Stimulated activated CD4-positive, alpha-beta T cell treated with anti-CD3 and anti-CD28 coated beads, Interleukin-4, amount 100 ng/mL, for 48 hours (primary cell): ENCODE measurements at regions not wholly inside any gene's neighbourhood (a gene's known extent, or its start where the extent isn't known, plus 50 kb on each side); places are given as distances from the start of the nearest gene placed in this dataset.
"Not testable (repeated sequence)": the region's sequence is repeated elsewhere in the genome, so short reads cannot be mapped to it uniquely, and the experiment has no call there.

ENCODE experiments used
- DNase-seq, 2 donors: peaks; one replicate each; pipeline ENCODE4 v3.0.0-alpha.2; 2020; ENCODE audit warnings: low read depth in 2 of 2

DNA sequence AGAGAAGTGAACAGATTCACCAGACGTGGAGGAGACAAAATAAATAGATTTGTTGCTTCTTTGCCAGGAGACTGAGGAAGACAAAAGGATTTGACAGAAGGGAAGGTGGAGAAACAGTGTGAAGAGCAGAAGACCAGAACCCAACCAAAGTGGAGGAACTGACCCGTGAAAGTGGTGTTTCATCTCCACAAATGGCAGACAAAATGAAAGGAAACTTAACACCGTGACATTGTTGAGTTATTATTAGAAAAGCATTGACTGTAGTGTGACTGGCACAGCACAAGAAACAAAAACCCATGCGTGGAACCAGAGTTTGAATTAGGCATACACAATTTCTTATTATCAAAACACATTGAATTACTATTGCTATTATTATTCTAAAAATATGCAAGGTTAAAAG is 518.1 kb downstream of the TMEM121 start:
- no peak for DNase-seq

GRCh38 chr14:106044949-106045596 is 518.7 kb downstream of the TMEM121 start:
- peak; percentile 82 to 85 for DNase-seq

DNA sequence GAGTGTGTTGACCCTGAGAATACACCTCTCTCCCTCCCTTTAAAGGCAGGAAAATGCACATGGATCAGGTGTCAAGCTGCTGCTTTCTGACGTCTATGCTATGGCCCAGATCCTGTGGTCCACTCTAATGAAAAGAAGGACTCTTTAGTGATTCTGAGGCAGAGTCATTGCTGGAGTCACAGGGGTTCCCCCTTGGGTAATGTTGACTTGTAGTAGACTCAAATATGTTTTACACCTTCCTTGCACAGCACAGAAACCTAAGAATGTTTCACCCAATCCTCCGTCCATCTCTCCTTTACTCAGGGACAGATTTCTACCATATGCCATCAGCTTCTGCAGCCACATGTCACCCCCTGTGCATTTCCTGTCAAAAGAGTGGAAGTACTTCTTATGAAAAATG is 525.4 kb downstream of the TMEM121 start:
- DNase-seq = no peak

DNA sequence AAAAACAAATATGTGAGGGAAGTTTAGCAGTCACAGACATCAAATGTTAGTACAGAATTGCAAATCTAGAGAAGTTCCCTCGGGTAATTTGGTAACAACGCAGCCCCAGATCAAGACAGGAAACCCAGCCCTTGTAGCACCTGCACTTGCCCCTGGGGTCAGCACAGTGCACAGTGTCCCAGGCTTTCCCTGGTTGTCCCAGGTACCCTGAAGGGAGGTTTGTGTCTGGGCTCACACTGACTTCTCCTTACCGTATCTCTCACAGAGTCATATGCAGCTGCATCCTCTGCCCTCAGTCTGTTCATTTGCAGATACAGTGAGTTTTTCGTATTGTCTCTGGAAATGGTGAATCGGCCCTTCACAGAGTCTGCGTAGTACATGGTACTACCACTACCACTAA is 528.9 kb downstream of the TMEM121 start:
- no peak for DNase-seq

- DNase-seq = no peak
These were observed 532.0 kb downstream of the TMEM121 start for GRCh38 chr14:106058342-106058741.

DNA sequence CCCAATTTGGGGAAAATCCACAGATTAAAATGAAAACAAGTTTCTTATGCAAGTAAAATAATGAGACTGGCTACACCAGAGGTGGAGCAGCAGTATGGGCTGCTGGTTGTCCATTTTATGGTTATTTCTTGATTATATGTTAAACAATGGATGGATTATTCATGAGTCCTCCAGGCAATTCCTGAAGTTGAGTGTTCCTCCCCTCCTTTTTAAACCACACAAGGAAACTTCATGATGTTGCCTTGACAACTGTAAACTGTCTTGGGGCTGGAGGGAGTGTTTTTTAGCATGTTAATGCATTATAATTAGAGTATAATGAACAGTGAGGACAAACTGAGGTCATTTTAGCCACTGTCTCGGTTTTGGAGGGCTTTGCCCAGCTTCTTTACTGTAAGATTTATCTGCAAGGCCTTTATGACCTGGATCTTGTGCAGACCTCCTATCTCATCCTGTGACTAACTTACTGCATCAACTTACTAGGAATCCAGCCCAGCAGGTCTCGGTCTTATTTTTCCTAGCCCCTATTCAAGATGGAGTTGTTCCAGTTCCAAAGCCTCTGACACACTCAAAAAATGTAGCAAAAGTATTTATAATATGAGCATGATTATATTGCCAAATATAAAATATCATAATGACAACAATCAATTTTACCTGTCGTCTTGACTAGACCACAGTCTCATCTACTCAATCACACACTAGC is 534.0 kb downstream of the TMEM121 start:
- no peak for DNase-seq

- DNase-seq = peak; percentile 44 to 75
These were observed 535.6 kb downstream of the TMEM121 start for GRCh38 chr14:106061877-106062500.

GRCh38 chr14:106062502-106063272 is 536.3 kb downstream of the TMEM121 start:
- no peak for DNase-seq

DNA sequence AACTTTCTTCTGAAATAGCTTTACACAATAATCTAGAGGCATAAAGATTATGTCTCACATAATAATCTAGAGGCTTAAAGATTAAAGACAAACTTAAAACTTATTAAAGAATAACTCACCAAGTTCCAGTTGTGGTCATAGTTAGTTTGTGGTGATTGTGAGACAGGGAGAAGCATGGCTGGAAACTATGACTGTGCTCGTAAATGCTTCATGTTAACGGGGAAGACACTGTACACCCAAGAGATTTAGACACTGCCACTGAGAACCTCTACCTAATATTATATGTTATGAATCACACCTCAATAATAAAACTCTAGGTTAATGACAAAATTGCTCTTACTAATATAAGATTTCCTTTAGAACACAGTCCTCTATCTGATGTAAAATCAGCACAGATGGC is 541.6 kb downstream of the TMEM121 start:
- DNase-seq = no peak

DNA sequence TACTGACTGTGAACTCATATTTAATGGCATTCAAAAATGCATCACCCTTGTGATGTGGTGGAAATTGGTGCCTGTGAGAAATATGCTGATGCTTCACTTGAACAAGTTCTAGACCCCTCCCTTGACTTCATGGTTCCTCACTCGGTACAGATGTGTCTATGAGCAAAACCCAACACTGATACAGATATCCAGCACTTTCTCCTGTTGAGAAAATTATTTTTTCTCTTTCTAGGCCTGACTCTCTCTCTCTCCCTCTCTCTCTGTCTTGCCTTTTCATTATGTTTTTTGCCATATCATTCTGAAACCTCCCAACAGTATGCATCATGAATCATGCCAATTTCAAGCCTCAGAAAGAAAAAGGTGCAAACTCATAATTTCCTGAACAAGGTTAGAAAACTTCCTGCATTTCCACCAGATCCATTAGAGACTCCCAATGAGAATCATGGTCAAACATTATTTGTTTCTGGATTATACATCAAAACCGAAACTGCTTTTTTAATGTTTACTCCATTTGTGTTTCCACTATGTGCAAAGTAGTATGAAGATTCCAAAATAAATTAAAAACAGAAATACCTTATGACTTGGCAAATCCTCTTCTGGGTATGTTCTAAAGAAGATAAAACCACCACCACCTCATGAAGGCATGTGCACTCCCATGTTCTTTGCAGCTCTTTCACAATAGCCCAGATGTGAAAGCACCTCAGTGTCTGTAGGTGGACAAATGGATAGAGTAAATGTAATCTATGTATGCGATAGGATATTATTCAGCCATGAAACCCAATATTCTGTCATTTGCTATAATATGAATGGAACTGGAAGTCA is 543.6 kb downstream of the TMEM121 start:
- no peak for DNase-seq

DNA sequence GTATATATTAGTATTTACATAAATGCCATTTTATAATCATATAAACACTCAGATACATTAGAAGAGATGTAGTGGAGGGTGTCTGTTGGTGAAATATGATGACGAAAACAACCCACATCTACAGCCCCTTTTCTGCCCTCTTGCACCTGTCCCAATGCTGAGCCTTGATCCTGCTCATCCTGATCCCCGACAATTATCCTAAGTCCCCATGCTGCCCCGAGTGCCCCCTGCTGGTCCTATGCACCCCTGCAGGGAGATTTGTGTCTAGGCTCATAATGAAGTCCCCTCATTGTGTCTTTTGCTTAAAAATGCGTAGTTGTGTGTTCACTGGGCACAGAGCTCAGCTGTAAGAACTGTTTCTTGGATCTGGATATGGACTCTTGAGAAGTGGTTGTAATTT is 554.5 kb downstream of the TMEM121 start:
- no peak for DNase-seq

- not testable (repeated sequence) for DNase-seq
These were observed 555.3 kb downstream of the TMEM121 start for GRCh38 chr14:106081721-106082120.

GRCh38 chr14:106083082-106083481 is 556.7 kb downstream of the TMEM121 start:
- DNase-seq = no peak

DNA sequence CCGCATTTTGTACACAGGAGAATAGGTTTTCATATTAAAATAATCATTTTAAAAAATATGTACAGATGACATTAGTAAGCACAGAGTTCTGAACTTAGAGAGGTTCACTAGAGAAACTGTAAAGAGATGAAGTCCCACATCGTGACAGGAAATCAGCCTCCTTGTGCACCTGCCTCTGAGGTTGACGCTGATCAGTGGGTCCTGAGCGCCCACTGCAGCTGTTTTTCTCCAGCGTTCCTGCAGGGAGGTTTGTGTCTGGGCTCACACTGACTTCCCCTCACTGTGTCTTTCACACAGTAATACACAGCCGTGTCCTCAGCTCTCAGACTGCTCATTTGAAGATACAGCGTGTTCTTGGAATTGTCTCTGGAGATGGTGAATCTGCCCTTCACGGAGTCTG is 561.5 kb downstream of the TMEM121 start:
- DNase-seq = no peak

DNA sequence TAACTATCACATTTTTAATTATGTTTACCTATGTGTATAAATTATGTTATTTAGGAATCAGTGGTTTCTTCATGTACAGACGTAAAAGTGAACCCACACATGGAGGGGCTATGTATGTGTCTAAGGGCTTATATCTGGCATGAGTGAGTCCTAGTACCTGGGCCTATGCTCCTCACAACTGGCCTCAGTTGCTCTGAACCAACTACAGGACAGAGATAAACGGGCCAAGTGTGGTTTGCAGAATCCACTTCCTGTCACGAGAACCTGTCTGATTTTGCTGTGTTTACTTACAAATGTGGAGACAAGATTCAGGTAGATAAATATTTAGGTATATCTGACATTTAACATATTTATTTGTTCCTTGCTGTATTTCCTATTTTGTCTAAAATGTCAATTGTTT is 562.5 kb downstream of the TMEM121 start:
- not testable (repeated sequence) for DNase-seq

DNA sequence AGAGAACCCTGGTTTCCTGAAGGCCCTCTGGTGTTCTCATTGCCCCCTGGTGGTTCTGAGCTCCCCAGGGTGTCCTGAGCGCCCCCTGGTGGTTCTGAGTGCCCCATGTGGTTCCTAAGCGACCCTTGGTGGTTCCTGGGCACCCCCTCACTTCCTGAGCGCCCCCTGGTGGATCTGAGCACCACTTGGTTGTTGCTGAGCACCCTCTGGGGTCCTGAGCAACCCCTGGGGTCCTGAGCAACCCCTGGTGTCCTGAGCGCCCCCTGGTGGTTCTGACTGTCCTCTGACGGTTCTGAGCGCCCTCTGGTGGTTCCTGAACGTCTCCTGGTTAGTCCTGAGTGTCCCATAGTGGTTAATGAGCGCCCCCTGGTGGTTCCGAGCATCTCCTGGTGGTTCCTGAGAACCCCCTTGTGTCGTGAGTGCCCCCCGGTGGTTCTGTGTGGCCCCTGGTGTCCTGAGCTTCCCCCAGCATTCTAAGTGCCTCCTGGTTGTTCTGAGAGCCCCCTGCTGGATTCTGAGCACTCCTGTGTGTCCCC is 568.3 kb downstream of the TMEM121 start:
- DNase-seq = peak; percentile 91 to 92

- DNase-seq = no peak
These were observed 581.3 kb downstream of the TMEM121 start for GRCh38 chr14:106107703-106108102.

DNA sequence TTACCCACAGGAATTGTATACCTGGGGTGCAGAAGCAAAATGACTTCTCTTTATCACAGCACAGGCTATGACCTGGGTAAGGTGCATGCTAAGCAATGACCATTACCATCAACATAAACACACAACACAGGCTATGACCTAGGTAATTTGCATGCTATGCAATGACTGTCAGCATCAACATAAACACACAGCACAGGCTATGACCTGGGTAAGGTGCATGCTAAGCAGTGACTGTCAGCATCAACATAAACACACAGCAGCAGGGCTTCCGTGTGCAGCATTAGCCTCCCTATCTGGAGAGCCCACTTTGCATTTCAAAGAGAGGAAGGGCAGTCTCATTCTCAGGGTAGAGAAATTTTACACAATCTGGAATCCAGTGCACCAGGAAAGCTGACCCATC is 583.0 kb downstream of the TMEM121 start:
- no peak for DNase-seq

DNA sequence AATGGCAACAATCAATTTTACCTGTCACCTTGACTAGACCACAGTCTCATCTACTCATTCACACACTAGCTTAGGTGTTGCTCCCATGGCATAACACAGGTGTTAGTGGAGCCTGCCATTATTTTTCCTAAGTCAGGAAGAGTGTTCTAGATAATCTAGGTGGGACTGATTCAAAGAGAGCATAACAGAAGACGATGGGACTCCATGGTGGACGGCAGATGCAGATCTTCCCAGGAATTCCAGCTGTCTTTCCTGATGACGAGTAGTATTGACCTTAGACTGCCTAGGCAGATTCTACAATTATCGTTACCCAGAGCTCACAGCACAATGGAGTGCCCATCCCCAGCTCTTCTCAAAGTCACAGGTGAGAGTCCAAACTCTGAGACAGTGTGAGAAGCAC is 589.0 kb downstream of the TMEM121 start:
- no peak for DNase-seq

GRCh38 chr14:106116339-106116930 is 590.1 kb downstream of the TMEM121 start:
- not testable (repeated sequence) for DNase-seq

DNA sequence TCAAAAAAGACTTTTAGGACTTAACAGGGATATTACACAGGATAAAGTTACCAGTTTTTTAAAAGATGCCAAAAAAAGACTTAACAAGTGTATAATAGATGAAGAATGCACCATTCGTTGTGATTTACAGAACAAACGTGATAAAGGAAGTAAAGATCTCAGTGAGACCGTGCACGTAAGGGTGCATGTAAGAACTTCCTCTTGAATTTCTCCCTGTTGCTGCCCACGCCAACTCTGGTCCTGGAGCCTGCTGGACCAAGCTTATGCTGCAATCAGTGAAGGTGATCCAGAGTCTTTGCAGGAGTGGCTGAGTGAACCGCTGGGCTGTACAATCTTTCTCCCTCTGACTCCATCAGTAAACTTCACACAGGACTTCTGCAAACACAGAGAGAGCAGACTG is 593.7 kb downstream of the TMEM121 start:
- no peak for DNase-seq
